Natural killer cell (primary cell): ENCODE measurements at regions not wholly inside any gene's neighbourhood (a gene's known extent, or its start where the extent isn't known, plus 50 kb on each side); places are given as distances from the start of the nearest gene placed in this dataset.

Source experiments
- ATAC-seq, 3 donors: fragments of 150-1000 bp in 2 of 3; fragments of 200-7000 bp in 1 of 3; cut with Tn5 transposase; 1 replicate in 1 of 3; 2 replicates in 2 of 3; pipeline ENCODE4 v1.10.0; 2021; ENCODE audit warnings: mild to moderate bottlenecking in 2 of 3, moderate library complexity in 2 of 3
- DNase-seq, 2 donors: peaks; one replicate each; pipeline versions ENCODE4 v3.0.0 to v3.0.0-alpha.2; 2013 to 2021; ENCODE audit warnings: mixed read lengths in 1 of 2
- H3K27ac ChIP-seq: one replicate; pipeline ENCODE4 v1.5.1; 2013; ENCODE audit warnings: mild to moderate bottlenecking, low read length
- H3K27me3 ChIP-seq: one replicate; pipeline ENCODE4 v1.6.1; 2013; ENCODE audit warnings: low read length; ENCODE audit not compliant: control insufficient read depth, insufficient read depth
- H3K36me3 ChIP-seq: one replicate; pipeline ENCODE4 v1.6.1; 2013; ENCODE audit warnings: low read length; ENCODE audit not compliant: control insufficient read depth, insufficient read depth
- H3K4me1 ChIP-seq: one replicate; pipeline ENCODE4 v1.6.1; 2013; ENCODE audit warnings: low read length; ENCODE audit not compliant: control insufficient read depth, insufficient read depth
- H3K4me3 ChIP-seq: one replicate; pipeline ENCODE4 v1.5.1; 2013; ENCODE audit warnings: low read length
- H3K9me3 ChIP-seq: one replicate; pipeline ENCODE4 v1.6.1; 2013; ENCODE audit warnings: low read length; ENCODE audit not compliant: control insufficient read depth, insufficient read depth
- H3K27ac Mint-ChIP-seq, 2 donors: one replicate each; pipeline ENCODE4 v1.8.0; 2022; ENCODE audit warnings: mild to moderate bottlenecking in 2 of 2, mixed read lengths in 2 of 2, moderate library complexity in 1 of 2
- H3K27me3 Mint-ChIP-seq, 2 donors: one replicate each; pipeline ENCODE4 v1.8.0; 2022; ENCODE audit warnings: low read depth in 2 of 2, mixed read lengths in 2 of 2
- H3K36me3 Mint-ChIP-seq: one replicate; pipeline ENCODE4 v1.8.0; 2022; ENCODE audit warnings: mixed read lengths
- H3K4me1 Mint-ChIP-seq, 2 donors: one replicate each; pipeline ENCODE4 v1.8.0; 2022; ENCODE audit warnings: mixed read lengths in 2 of 2
- H3K4me3 Mint-ChIP-seq: one replicate; pipeline ENCODE4 v1.8.0; 2022; ENCODE audit warnings: mild to moderate bottlenecking, moderate library complexity, mixed read lengths
- H3K9me3 Mint-ChIP-seq, 2 donors: one replicate each; pipeline ENCODE4 v1.8.0; 2022; ENCODE audit warnings: mixed read lengths in 2 of 2
- CTCF ChIP-seq: fragments of 200-600 bp; IDR thresholded peaks from one replicate; pipeline ENCODE4 v1.8.0; 2022; ENCODE audit warnings: antibody characterized with exemption
- WGBS: methylation state at CpG from one replicate; pipeline ENCODE4 v1.1.7; 2013; ENCODE audit warnings: missing lambda C conversion rate; ENCODE audit not compliant: insufficient coverage; 5-methylcytosine and 5-hydroxymethylcytosine counted together
- intact Hi-C: fragments of 100-400 bp; cut with micrococcal nuclease; formaldehyde crosslinking; loops from one replicate; pipeline ENCODE4 v1.14.2; 2022

- Mint-ChIP-seq H3K4me3 (no peak overlapping the region), H3K27ac (no peak overlapping the region), H3K9me3 (peaks cover 0 to 2% of the 10 kb centered on the region in 2 donors), H3K27me3 (peaks cover 12 to 27% of the 10 kb centered on the region in 2 donors), H3K36me3 (peaks cover 6% of the 10 kb centered on the region), H3K4me1 (no peaks in the 10 kb centered on the region)
- Histone ChIP-seq H3K27me3 (no peaks in the 10 kb centered on the region), H3K4me1 (no peaks in the 10 kb centered on the region), H3K36me3 (no peaks in the 10 kb centered on the region), H3K27ac (no peak overlapping the region), H3K9me3 (no peaks in the 10 kb centered on the region), H3K4me3 (no peak overlapping the region)
- intact Hi-C loops, result no loop called here
- no peak for TF ChIP-seq CTCF
- DNase-seq (no peak), ATAC-seq (no peak)
- no CpG with 5 or more reads among the region's 1 CpG for WGBS
These were observed 51.1 kb upstream of the SLC24A3 start for GRCh38 chr20:19161336-19161735.
